Astrocyte of the cerebellum (primary cell): ENCODE measurements at regions not wholly inside any gene's neighbourhood (a gene's known extent, or its start where the extent isn't known, plus 50 kb on each side); places are given as distances from the start of the nearest gene placed in this dataset.

Source experiments
- DNase-seq: peaks from one replicate; pipeline ENCODE4 v3.0.0-alpha.2; 2011; ENCODE audit warnings: low read depth
- H3K4me3 ChIP-seq: 2 replicates; pipeline ENCODE4 v1.5.1; 2011; ENCODE audit warnings: mild to moderate bottlenecking, low read depth, low read length, moderate library complexity
- CTCF ChIP-seq: IDR thresholded peaks from 2 replicates; pipeline ENCODE4 v1.5.1; 2012; ENCODE audit warnings: low read length, low read depth, moderate library complexity, mild to moderate bottlenecking; ENCODE audit errors: missing control alignments
- in situ Hi-C: cut with HindIII; loops from 2 replicates; pipeline ENCODE4 v1.10.0; 2017; ENCODE audit warnings: low sequenced_read_pairs

DNA sequence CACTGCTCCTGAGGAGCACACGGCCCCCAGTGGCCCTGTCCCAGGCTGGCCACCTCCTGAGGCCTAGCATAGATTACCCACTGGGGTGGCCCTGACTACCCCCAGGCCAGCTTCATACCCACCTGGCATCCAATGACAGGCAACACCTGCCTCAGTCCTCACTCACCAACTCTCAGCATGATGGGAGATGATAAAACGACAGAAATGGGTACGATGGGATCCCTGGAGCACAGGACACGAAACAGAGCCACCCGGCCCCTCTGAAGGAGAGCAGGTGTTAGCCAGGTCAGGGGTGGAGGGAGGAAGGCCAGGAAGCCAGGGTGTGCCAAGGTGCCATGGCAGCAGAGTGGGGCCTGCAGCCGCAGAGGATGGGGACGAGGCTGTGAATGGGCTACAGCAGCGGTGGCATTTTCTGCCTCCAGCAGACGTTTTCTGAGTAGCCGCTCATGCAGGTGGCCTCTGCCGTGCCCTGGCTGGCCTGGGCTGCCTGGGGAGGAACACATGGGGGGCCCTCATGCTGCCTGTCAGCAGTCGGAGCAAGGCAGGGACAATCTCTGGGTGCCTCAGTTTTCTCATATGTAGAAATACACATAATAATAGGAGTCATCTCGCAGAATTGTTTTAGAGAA is 50.2 kb upstream of the FGF3 start:
- no peak for TF ChIP-seq CTCF
- H3K4me3 ChIP-seq = no peak overlapping the region
- in situ Hi-C loops = loop anchor here (10.0 kb wide), 1 partner anchor 235 kb away; no protein-coding TSS in a partner anchor
- DNase-seq = no peak

DNA sequence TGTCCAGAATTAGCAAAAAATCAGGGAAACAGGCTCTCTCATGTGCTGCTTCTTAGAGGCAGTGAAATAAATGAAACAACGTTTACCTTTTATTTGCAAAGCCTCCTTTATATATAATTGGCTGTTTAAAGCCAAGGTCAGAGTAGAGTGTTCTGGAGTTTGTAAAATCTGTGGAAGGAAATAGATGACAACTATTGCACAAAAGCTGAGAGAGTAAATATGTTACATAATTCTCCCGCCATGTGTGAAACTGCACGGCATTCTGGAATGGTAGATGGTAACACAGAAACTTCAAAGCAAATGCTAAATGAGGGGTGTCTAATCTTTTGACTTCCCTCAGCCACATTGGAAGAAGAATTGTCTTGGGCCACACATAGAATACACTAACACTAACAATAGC is 51.5 kb upstream of the FGF3 start:
- TF ChIP-seq CTCF = no peak
- in situ Hi-C loops = loop anchor here (5.0 kb wide), 1 partner anchor 92 kb away; no protein-coding TSS in a partner anchor
- no peak for DNase-seq
- no peak overlapping the region for H3K4me3 ChIP-seq

DNA sequence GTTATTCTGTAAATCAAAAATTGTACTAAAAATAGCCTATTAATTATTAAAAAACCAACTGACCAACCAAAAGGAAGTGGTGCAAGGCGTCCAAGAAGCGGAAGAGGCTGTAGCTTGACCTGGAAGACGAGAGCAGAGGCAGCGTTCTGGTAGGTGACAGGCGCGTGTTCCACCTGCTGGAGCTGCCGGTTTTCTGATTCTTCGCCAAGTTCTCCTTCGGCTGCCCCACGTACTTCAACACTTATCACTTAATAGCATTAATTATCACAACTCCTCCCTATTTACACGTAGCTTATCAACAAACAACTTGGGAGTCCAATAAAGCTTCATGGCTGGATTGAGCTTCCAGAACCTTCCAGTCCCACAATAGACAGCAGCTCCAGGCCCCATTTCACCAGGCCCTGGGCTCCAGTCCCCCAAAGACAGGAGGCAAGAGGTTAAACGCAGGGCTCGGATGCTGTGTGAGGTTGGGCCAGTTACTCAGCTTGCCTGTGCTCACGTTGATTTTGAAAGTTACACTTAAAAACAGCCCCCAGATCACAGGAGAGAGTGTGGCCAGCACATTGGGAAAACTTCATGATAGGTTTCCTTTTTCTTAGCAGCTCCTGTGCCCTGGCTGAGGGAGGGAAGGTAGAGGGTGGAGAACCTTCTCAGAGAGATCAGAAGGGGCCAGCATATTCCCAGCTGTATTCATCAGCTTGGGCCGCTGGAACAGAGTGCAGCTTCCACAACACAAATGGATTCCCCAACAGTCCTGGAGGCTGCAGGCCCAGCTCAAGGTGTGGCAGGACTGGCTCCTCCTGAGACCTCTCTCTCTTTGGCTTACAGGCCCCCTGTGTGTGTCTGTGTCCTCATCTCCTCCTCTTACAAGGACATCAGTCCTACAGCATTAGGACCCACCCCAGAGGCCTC is 54.2 kb upstream of the FGF3 start:
- no peak overlapping the region for H3K4me3 ChIP-seq
- in situ Hi-C loops = loop anchor here (5.0 kb wide), 1 partner anchor 89 kb away; no protein-coding TSS in a partner anchor
- DNase-seq = no peak
- TF ChIP-seq CTCF = no peak

DNA sequence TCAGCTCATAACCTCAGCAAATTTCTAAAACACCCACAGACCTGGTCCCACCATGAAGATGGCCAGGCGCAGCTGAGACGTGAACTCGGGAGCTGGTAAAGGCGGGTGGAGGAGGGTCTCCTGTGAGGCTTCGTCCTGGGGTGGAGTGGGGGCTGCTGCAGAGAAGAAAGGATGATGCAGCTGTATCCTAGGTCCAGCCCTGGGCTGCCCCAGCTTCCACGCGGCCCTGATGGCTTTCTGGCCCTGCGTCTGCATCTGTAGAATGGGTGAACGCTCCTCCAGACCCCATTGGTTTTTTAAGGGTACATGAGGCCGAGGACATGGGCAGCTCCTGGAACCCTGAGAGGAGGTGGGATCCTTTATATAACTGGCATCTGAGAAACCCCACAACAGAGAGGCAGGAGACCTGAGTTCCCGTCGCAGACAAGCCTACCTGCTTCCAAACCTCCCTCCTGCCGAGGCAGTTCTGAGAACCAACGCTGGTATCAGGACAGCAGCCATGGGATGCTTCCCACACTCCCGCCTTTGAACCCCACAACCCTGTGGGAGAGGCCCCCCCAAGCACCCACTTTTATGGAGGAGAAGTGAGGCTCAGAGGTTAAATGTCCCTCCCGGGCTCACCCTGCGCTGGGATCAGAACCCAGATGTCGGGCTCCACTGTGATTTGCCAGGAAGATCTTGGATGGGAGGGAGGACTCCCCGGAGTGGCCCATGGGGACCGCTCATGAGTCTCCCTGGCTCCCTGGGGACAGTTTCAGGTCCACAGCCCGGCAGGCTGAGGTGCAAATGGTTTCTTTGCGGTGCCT is 55.2 kb upstream of the FGF3 start:
- DNase-seq = no peak
- no peak overlapping the region for H3K4me3 ChIP-seq
- TF ChIP-seq CTCF = no peak
- in situ Hi-C loops = loop anchor here (5.0 kb wide), 1 partner anchor 88 kb away; no protein-coding TSS in a partner anchor

- TF ChIP-seq CTCF = no peak
- in situ Hi-C loops = loop anchor here (5.0 kb wide), 1 partner anchor 87 kb away; no protein-coding TSS in a partner anchor
- H3K4me3 ChIP-seq = no peak overlapping the region
- no peak for DNase-seq
Observed at GRCh38 chr11:69874984-69875624, 55.9 kb upstream of the FGF3 start.
